ENCODE measurements at regions not wholly inside any gene's neighbourhood (a gene's known extent, or its start where the extent isn't known, plus 50 kb on each side); places are given as distances from the start of the nearest gene placed in this dataset.

- no peak for TF ChIP-seq TAF1 (IDR thresholded peaks at IDR 0.05; ENCODE audit: borderline replicate concordance, insufficient read depth, low read length)
Observed at GRCh38 chr20:60359010-60359409, 400.8 kb downstream of the CDH26 start.

GRCh38 chr20:60361761-60362395 is 403.7 kb downstream of the CDH26 start:
- TF ChIP-seq SIN3A (IDR thresholded peaks at IDR 0.05; ENCODE audit: borderline replicate concordance, insufficient read depth, low read length): no peak
- no peak for TF ChIP-seq FOXP2 (optimal IDR thresholded peaks at IDR 0.05; ENCODE audit: borderline replicate concordance, extremely low read depth, extremely low read length, insufficient read depth)
- TF ChIP-seq REST (IDR thresholded peaks at IDR 0.05; ENCODE audit: insufficient read depth in 1 of 2, low read depth in 2 of 2, low read length in 2 of 2): no peak
- no peak for TF ChIP-seq POLR2AphosphoS5 (IDR thresholded peaks at IDR 0.05; ENCODE audit: low read depth, low read length)
- no peak for TF ChIP-seq TAF1 (IDR thresholded peaks at IDR 0.05; ENCODE audit: borderline replicate concordance, insufficient read depth, low read length)

GRCh38 chr20:60362531-60362930 is 404.3 kb downstream of the CDH26 start:
- no peak for TF ChIP-seq SIN3A (IDR thresholded peaks at IDR 0.05; ENCODE audit: borderline replicate concordance, insufficient read depth, low read length)
- no peak for TF ChIP-seq TAF1 (IDR thresholded peaks at IDR 0.05; ENCODE audit: borderline replicate concordance, insufficient read depth, low read length)
- no peak for TF ChIP-seq REST (IDR thresholded peaks at IDR 0.05; ENCODE audit: insufficient read depth in 1 of 2, low read depth in 2 of 2, low read length in 2 of 2)
- no peak for TF ChIP-seq POLR2AphosphoS5 (IDR thresholded peaks at IDR 0.05; ENCODE audit: low read depth, low read length)
- TF ChIP-seq FOXP2 (optimal IDR thresholded peaks at IDR 0.05; ENCODE audit: borderline replicate concordance, extremely low read depth, extremely low read length, insufficient read depth): no peak

GRCh38 chr20:60363698-60364097 is 405.5 kb downstream of the CDH26 start:
- no peak for TF ChIP-seq FOXP2 (optimal IDR thresholded peaks at IDR 0.05; ENCODE audit: borderline replicate concordance, extremely low read depth, extremely low read length, insufficient read depth)
- no peak for TF ChIP-seq TAF1 (IDR thresholded peaks at IDR 0.05; ENCODE audit: borderline replicate concordance, insufficient read depth, low read length)
- TF ChIP-seq POLR2AphosphoS5 (IDR thresholded peaks at IDR 0.05; ENCODE audit: low read depth, low read length): no peak
- no peak for TF ChIP-seq SIN3A (IDR thresholded peaks at IDR 0.05; ENCODE audit: borderline replicate concordance, insufficient read depth, low read length)
- no peak for TF ChIP-seq REST (IDR thresholded peaks at IDR 0.05; ENCODE audit: insufficient read depth in 1 of 2, low read depth in 2 of 2, low read length in 2 of 2)

- TF ChIP-seq REST (IDR thresholded peaks at IDR 0.05; ENCODE audit: insufficient read depth in 1 of 2, low read depth in 2 of 2, low read length in 2 of 2): no peak
- TF ChIP-seq POLR2AphosphoS5 (IDR thresholded peaks at IDR 0.05; ENCODE audit: low read depth, low read length): no peak
- no peak for TF ChIP-seq TAF1 (IDR thresholded peaks at IDR 0.05; ENCODE audit: borderline replicate concordance, insufficient read depth, low read length)
- TF ChIP-seq SIN3A (IDR thresholded peaks at IDR 0.05; ENCODE audit: borderline replicate concordance, insufficient read depth, low read length): no peak
- TF ChIP-seq FOXP2 (optimal IDR thresholded peaks at IDR 0.05; ENCODE audit: borderline replicate concordance, extremely low read depth, extremely low read length, insufficient read depth): no peak
Observed at GRCh38 chr20:60365064-60365666, 406.9 kb downstream of the CDH26 start.

Measured in PFSK-1 (cell line).